GM18520 (cell line): ENCODE measurements at regions not wholly inside any gene's neighbourhood (a gene's known extent, or its start where the extent isn't known, plus 50 kb on each side); places are given as distances from the start of the nearest gene placed in this dataset.

ENCODE experiments used
- ATAC-seq: cut with Tn5 transposase; IDR thresholded peaks from one replicate; pipeline ENCODE4 v1.9.1; 2021; ENCODE audit not compliant: unreplicated experiment

- ATAC-seq: no peak
Measured at GRCh38 chr12:95411057-95411456, 62.9 kb upstream of the METAP2 start.

- ATAC-seq: no peak
Measured at GRCh38 chr12:95411466-95411865, 62.5 kb upstream of the METAP2 start.

- no peak for ATAC-seq
Measured at GRCh38 chr12:95412482-95413311, 61.3 kb upstream of the METAP2 start.

- no peak for ATAC-seq
Measured at GRCh38 chr12:95413576-95413975, 60.4 kb upstream of the METAP2 start.

DNA sequence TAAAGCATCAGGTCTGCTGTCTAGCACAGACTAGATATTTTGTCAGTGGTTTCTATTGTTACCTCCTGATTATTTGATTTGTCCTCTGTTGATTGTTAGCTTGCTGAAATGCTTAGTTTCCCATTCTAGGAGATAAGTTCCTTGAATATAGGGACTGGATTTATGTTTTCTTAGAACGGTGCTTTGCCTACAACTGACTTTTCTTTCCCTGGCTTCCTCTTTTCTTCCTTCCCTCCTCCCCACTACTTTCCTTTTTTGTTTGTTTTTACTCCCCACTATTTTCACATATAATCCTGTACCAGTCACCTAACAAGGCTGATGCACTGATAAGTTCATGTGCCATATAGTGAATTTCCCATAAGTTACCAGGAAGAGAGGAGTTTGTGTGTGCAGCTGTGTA is 58.5 kb upstream of the METAP2 start:
- ATAC-seq: no peak

GRCh38 chr12:95416111-95416636 is 57.8 kb upstream of the METAP2 start:
- ATAC-seq: no peak

DNA sequence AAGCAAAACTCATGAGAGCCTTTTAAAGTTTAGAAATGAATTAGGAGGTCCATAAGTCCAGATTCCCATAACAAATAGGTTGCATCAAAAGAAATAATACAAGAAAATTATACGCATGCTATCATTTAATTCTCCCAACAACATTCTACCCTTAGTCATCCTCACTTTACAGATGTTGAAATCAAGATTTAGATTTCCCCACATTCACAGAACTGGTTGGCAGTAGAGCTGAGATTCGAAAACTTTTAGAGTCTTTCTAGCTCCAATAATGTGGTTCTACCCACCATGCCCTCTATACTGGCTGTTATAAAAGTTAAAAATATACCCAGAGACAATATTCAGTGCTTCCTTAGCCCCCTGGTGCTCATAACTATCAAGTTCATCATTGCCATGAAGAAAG is 56.6 kb upstream of the METAP2 start:
- no peak for ATAC-seq

DNA sequence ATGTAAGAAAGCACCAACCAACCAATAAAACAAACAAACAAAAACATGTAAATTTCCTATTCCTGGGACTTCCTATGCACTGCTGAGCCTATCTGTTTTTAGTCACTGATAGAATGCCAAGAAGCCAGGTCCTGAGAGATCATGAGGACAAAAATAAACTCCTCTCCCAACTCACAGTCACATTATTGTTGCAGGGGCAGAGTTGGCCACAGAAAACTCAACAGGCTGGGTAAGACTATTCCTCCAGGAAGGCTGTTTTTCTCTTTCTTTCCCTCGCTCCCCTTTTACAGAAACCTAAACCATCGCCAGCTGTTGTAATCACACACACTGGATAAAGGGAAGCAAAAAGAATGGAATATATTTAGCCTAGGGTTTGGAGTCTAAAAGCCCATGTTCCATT is 55.8 kb upstream of the METAP2 start:
- ATAC-seq: no peak
